Activated T-cell treated with anti-CD3 and anti-CD28 coated beads for 24 hours (primary cell): ENCODE measurements at regions not wholly inside any gene's neighbourhood (a gene's known extent, or its start where the extent isn't known, plus 50 kb on each side); places are given as distances from the start of the nearest gene placed in this dataset.

Experiments
- DNase-seq: peaks from one replicate; pipeline ENCODE4 v3.0.0-alpha.2; 2020; ENCODE audit warnings: low read depth

GRCh38 chr2:196249171-196249570 lies 77.8 kb upstream of the STK17B start:
- DNase-seq, result no peak

DNA sequence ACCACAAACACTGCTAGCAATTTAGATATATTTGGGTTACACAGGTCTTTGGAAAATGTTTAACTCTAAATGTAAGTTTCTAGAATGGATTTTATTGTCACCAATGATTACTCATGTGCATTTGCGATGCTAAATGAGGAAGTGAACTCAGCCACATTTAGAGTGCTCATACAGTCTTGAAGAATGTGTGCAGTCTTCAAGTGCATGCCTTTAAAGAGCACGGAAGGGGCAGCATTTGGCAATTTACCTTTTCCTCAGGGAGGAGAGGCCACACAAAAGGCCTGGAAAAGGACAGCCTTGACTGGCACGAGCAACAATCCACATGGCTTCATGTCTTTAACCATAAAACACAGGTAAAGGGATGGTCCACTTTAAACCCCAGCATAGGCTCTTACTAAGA lies 78.5 kb upstream of the STK17B start:
- DNase-seq, result no peak

GRCh38 chr2:196251132-196251531 lies 79.8 kb upstream of the STK17B start:
- no peak for DNase-seq

GRCh38 chr2:196252408-196253115 lies 81.2 kb upstream of the STK17B start:
- no peak for DNase-seq

- DNase-seq, result no peak
Observed at GRCh38 chr2:196253116-196253480, 81.7 kb upstream of the STK17B start.

DNA sequence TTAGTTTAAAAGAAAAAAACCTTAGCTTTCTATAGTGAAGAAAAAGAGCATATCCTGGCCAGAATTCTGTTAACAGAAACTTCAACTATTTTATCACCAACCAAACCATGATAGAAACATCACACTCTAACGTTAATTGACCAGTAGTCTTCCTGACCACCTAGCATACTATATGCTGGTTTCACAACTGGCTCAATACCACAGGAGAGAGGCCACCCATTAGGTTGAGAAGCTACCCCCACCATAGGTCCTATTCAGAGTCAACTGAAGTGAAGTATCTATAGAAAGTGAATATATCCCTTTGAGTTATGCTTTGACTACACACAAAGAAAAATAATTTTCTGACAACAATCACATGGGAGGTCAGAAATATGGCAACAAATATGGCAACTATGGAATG lies 85.2 kb upstream of the STK17B start:
- no peak for DNase-seq

- no peak for DNase-seq
Observed at GRCh38 chr2:196257086-196257485, 85.7 kb upstream of the STK17B start.

- DNase-seq, result no peak
Observed at GRCh38 chr2:196258407-196258806, 87.0 kb upstream of the STK17B start.

DNA sequence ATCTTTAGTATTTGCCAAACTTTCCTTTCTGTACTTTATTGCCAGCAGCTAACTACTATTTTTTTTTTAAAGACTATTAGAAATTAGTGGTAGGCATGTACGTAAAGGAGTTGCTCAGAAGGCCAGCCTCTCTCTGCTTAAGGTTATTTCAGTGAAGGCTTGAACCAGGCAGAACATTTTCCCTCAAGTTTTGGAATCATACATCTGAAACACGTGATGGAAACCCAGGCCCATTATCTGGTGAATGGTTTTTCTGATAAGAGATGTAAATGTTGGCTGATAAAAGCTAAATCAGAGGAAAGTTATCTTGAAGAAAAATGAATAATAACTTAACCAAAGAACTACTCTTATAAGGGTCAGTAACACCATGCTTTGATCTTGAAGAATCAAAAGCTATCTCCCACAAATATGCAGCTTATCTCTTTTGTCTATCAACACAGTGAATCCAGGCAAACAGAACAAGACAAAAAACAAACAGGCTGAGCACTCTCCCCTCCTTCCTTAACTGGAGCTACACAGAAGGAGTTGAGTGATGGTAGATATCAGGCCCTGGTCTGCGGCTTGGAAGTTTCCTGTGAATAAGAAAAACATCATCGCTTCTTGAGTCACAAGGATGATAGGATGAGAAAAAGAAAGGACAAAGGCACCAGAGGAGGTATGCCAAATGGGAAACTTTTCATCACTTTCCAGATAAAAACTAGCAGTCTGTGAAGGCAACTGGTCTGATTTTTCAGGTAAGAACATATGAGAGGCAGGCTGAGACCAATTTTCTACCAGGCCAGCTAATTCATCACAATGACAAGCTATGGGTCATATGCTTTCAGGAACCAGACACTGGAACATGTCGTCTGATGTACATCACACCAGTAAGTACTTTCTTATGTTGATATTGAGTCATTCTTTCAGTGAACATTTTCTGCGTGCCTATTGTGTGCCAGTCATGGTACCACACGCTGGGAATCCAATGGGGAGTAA lies 88.4 kb upstream of the STK17B start:
- DNase-seq, result peak; percentile 47

GRCh38 chr2:196260546-196260945 lies 89.2 kb upstream of the STK17B start:
- DNase-seq, result no peak

GRCh38 chr2:196262606-196263005 lies 91.2 kb upstream of the STK17B start:
- DNase-seq, result no peak

- DNase-seq, result no peak
Observed at GRCh38 chr2:196263181-196263747, 91.9 kb upstream of the STK17B start.

GRCh38 chr2:196266351-196266750 lies 95.0 kb upstream of the STK17B start:
- no peak for DNase-seq

- no peak for DNase-seq
Observed at GRCh38 chr2:196266855-196267254, 95.5 kb upstream of the STK17B start.

DNA sequence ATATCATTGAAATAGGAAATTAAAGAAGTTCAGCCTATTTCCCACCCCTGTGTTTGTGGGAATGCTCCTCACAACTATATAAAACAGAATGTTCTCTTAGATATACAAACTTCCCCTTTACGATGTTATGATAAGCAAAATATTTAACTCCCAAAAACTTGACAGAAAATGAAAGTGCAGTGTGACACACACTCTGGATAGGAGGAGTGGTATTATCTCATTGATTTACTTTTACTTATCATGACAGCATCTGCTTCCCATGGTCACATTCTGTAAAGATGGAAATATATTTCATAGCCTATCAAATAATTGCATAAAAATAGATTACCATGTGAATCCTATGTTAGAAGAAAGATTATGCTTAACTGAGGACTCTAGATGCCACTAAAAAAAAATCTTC lies 96.6 kb upstream of the STK17B start:
- DNase-seq, result no peak

GRCh38 chr2:196268538-196269338 lies 97.4 kb upstream of the STK17B start:
- DNase-seq, result no peak

DNA sequence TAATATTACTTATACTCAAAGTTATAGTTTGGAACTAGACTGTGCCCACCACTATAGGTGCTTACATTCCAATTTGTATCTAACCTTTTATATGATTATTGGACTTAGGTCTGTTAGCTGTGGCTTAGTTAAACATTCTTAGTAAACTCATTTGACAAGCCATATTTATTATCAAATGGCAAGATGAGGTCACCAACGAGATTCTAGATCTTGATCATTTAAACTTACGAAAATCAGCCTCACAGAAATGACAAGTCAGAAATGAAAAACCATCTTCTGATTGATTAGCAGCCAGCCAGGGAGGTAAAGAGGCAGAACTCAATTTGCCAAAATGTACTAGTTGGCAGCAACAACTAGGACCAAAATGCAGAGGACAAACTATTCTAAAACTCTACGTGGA lies 100.4 kb upstream of the STK17B start:
- no peak for DNase-seq

DNA sequence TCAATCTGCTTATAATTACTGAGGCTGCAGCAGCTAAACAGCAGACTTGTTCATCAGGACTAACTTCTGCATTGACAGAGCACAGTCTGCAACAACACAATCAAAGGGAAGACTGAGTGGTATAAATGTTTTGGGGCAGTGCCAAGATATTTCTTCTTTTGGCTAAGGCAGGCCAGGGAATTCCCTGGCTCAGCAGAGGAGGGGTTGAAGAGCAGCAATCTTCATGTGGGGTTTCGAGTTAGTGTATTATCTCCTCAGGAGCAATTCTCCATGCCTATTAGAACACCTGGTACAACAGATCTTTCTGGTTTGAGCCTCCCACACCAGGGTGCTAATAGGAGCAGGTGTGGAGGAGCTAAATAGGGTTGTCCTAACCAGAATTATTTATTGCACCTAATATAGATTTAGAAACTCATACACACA lies 103.0 kb upstream of the STK17B start:
- no peak for DNase-seq

DNA sequence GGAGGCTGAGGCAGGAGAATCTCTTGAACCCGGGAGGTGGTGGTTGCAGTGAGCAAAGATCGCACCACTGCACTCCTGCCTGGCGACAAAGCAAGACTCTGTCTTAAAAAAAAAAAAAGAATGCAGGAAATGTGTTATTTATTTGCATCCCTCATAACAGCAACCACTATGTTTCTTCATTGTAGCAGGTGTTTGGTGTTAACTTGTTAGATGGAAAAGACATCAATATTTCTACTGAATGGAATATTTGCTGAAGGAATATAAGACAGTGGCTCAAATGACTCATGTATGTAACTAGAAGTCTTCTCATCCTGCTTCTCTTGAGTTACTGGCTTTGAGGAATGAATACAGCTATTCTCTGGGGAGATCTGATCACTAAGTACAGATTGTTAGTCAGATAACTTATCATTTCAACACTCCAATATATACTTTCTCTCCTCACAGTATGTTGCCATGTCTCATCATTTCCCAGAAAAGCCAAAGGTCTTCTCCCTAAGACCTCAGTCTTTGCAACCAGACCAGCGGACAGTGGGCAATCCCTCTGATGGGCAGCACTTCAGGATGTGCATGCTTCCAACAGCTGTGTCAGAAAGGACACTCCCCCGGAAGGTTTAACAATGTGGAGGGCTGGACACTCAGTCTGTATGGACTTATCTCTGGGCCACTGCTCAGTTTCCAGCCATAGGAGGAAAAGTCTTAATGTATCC lies 104.4 kb upstream of the STK17B start:
- DNase-seq, result no peak

DNA sequence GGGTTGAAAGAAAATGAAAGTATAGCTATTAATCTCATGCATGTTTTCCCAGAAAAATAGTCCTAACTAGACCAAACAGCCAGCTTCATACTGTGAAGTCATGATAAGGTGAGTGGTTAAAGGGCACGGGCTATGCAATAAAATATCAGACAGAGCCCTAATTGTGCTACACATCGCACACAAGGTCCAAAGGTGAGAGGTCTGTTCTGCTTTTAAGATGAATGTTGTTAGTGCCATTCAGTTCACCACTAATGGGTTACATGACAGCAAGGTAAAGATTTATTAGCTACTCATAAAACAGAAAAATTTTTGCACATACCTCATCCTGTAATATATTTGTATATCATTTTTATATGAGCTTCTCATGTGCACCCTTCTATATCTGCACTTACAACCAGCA lies 105.0 kb upstream of the STK17B start:
- DNase-seq, result no peak

GRCh38 chr2:196277002-196277401 lies 105.6 kb upstream of the STK17B start:
- no peak for DNase-seq
